KOPT-K1 (cell line): ENCODE measurements at regions not wholly inside any gene's neighbourhood (a gene's known extent, or its start where the extent isn't known, plus 50 kb on each side); places are given as distances from the start of the nearest gene placed in this dataset.

ENCODE experiments used
- H3K27ac ChIP-seq: fragments of 200-600 bp; sonication (generic); 2 replicates; pipeline ENCODE4 v1.5.1; 2016; ENCODE audit warnings: antibody characterized with exemption, mild to moderate bottlenecking, low read depth, low read length; ENCODE audit not compliant: poor library complexity, severe bottlenecking
- H3K36me3 ChIP-seq: fragments of 200-600 bp; sonication (generic); 2 replicates; pipeline ENCODE4 v1.5.1; 2017; ENCODE audit warnings: antibody characterized with exemption, mild to moderate bottlenecking, low read length, moderate library complexity; ENCODE audit not compliant: insufficient read depth
- H3K9me3 ChIP-seq: fragments of 200-600 bp; sonication (generic); 2 replicates; pipeline ENCODE4 v1.5.1; 2017; ENCODE audit warnings: antibody characterized with exemption, low read length, mild to moderate bottlenecking; ENCODE audit not compliant: insufficient read depth, poor library complexity, severe bottlenecking

DNA sequence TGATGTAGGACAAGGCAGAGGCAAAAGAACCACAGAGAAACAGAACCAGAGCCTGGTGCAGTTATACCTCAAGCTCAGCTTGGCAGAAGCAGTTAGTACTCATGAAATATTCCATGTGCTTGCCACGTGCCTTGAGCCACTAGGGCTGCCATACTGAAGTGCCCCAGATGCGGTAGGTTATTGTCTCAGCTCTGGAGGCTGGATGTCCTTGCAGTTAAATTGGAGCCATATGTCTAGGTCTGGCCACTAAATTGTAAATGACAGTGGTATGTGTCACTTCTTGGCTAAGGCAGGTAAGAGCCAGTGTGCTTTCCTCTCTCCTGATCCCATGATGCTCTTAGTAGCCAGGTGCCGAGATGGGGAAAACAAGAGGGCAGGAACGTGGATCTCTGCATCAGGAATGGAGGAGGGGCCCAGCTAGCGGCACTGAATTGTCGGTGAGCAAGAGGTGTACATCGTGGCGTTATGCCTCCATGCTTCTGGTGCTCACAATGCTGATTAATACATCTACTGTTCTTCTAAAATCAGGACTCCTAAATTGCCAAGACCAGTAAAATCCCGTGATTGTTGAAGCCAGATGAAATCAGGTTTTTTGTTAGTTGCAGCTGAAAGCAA is 73.5 kb downstream of the PSMG1 start:
- no peak overlapping the region for H3K27ac ChIP-seq
- H3K36me3 ChIP-seq = no peaks in the 10 kb centered on the region
- H3K9me3 ChIP-seq = peaks cover 3% of the 10 kb centered on the region

DNA sequence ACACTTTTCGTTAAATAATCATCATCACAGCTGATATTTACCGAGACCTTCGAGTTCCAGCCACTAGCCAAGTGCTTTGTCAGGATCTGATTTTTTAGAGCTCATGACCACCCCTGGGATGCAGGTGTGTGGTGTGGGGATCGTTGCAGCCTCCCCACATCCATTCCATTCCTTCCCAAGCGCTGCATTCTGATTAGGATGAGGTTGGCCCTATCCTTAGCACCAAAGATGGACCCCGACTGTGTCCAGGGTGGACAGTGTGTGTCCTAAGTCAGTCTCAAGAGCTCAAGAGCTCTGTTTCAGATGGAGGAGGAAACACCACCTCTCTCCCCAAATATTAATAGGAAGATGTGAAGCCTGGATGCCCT is 74.1 kb downstream of the PSMG1 start:
- H3K27ac ChIP-seq = no peak overlapping the region
- H3K36me3 ChIP-seq = no peaks in the 10 kb centered on the region
- H3K9me3 ChIP-seq = peaks cover 3% of the 10 kb centered on the region

DNA sequence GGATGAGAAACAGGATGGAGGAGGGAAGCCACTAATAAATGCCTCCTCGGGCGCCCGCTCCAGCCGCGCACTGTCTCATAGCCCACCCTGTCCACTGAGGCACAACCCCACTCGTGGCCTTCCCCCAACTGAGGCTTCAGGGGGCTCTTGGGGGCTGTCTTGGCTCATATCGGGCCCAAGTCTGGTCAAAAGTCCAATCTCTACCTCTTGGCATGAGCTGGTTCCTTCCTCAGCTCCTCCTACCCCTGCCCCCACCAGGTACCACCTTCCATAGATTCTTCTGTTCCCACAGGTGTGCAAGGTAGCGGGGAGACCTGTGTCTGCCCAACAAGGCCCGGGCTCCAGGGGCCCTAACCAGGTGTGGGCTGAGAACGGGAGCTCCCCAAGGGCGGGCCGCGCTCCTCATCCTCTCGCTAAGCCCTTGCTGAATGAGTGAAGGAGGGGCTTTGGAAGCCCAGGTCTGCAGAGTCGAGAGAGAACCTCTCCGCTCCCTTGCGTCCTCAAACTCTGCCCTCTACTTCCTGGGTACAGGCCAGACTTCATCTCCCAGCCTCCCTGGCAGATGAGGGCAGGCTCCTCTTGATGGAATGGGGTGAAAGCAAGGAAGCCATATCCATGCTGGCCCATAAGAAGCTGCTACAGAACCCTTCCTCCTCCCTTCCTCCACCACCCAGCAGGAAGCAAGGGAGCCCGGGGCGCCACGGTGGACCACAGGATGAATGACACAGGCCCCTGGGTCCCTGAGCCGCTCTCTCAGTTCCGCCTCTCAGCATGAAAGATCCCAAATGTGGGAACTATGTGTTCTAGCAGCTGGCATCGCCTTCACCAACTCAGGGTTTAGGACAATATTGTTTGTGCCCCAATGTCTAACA is 74.7 kb downstream of the PSMG1 start:
- H3K9me3 ChIP-seq = peaks cover 3% of the 10 kb centered on the region
- H3K27ac ChIP-seq = no peak overlapping the region
- no peaks in the 10 kb centered on the region for H3K36me3 ChIP-seq

- no peak overlapping the region for H3K27ac ChIP-seq
- H3K9me3 ChIP-seq = peaks cover 3% of the 10 kb centered on the region
- no peaks in the 10 kb centered on the region for H3K36me3 ChIP-seq
Observed at GRCh38 chr21:39107739-39108138, 75.5 kb downstream of the PSMG1 start.

GRCh38 chr21:39106881-39107462 is 76.3 kb downstream of the PSMG1 start:
- no peak overlapping the region for H3K27ac ChIP-seq
- peaks cover 3% of the 10 kb centered on the region for H3K9me3 ChIP-seq
- no peaks in the 10 kb centered on the region for H3K36me3 ChIP-seq

- peaks cover 3% of the 10 kb centered on the region for H3K9me3 ChIP-seq
- no peak overlapping the region for H3K27ac ChIP-seq
- no peaks in the 10 kb centered on the region for H3K36me3 ChIP-seq
Observed at GRCh38 chr21:39105836-39106235, 77.4 kb downstream of the PSMG1 start.

GRCh38 chr21:39105341-39105765 is 77.9 kb downstream of the PSMG1 start:
- Histone ChIP-seq H3K36me3 (no peaks in the 10 kb centered on the region), H3K9me3 (peaks cover 3% of the 10 kb centered on the region), H3K27ac (no peak overlapping the region)

GRCh38 chr21:39104911-39105310 is 78.3 kb downstream of the PSMG1 start:
- peaks cover 3% of the 10 kb centered on the region for H3K9me3 ChIP-seq
- H3K36me3 ChIP-seq = no peaks in the 10 kb centered on the region
- no peak overlapping the region for H3K27ac ChIP-seq

GRCh38 chr21:39103689-39104088 is 79.6 kb downstream of the PSMG1 start:
- Histone ChIP-seq H3K36me3 (no peaks in the 10 kb centered on the region), H3K9me3 (peaks cover 3% of the 10 kb centered on the region)

GRCh38 chr21:39099859-39100258 is 83.4 kb downstream of the PSMG1 start:
- Histone ChIP-seq H3K9me3 (no peaks in the 10 kb centered on the region), H3K27ac (no peak overlapping the region), H3K36me3 (no peaks in the 10 kb centered on the region)

More at GRCh38 chr21:39103689-39104088, 79.6 kb downstream of the PSMG1 start:
- H3K27ac ChIP-seq = no peak overlapping the region

- Histone ChIP-seq H3K36me3 (no peaks in the 10 kb centered on the region), H3K27ac (no peak overlapping the region), H3K9me3 (no peaks in the 10 kb centered on the region)
Observed at GRCh38 chr21:39098696-39099200, 84.5 kb downstream of the PSMG1 start.

DNA sequence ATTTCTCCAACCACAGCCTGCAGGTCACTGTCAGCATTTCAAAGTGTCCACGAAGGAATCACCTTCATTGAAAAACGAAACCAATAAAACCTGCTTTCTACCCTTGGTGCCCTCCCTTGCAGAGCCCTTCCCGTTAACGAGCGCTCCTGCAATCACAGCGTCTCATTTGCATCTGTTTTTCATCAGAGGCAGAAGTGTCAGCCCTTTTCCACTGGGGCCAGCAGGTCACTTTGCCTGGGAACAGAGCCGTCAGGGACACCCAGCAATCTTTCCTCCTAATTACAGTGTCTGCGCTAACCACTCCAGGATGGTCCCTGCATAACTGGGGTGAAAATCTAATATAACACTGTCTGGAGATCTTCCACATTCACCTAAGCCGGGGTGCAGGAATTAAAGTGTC is 85.3 kb downstream of the PSMG1 start:
- H3K27ac ChIP-seq = no peak overlapping the region
- H3K36me3 ChIP-seq = no peaks in the 10 kb centered on the region
- H3K9me3 ChIP-seq = no peaks in the 10 kb centered on the region

- H3K36me3 ChIP-seq = no peaks in the 10 kb centered on the region
- no peaks in the 10 kb centered on the region for H3K9me3 ChIP-seq
- no peak overlapping the region for H3K27ac ChIP-seq
Observed at GRCh38 chr21:39097335-39097861, 85.9 kb downstream of the PSMG1 start.

GRCh38 chr21:39096754-39097153 is 86.5 kb downstream of the PSMG1 start:
- Histone ChIP-seq H3K36me3 (no peaks in the 10 kb centered on the region), H3K9me3 (no peaks in the 10 kb centered on the region), H3K27ac (no peak overlapping the region)

DNA sequence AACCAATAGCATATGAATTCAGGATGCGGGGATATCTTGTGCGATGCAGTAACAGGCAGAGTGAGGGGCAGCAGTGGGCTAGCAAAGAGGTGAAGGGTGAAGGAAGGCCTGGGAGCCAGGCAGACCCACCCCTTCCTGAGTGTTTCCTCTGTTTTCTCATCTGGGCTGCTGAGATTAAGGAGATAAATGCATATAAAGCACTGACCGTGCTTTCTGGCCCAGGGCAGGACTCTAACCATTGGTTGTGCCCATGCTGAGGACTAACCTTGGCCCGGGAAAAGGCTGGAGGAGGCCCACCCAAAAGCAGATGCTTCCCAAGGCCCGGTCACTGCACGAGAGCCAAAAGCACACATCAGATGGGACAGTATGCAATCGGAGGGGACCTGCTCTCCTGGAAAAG is 87.6 kb downstream of the PSMG1 start:
- no peaks in the 10 kb centered on the region for H3K36me3 ChIP-seq
- H3K9me3 ChIP-seq = no peaks in the 10 kb centered on the region
- H3K27ac ChIP-seq = no peak overlapping the region
